ENCODE measurements at regions not wholly inside any gene's neighbourhood (a gene's known extent, or its start where the extent isn't known, plus 50 kb on each side); places are given as distances from the start of the nearest gene placed in this dataset.

GRCh38 chr5:167312225-167312624 is 979.2 kb upstream of the WWC1 start:
- no peak for DNase-seq (ENCODE audit: low read depth in 4 of 4, low spot score in 2 of 4)

DNA sequence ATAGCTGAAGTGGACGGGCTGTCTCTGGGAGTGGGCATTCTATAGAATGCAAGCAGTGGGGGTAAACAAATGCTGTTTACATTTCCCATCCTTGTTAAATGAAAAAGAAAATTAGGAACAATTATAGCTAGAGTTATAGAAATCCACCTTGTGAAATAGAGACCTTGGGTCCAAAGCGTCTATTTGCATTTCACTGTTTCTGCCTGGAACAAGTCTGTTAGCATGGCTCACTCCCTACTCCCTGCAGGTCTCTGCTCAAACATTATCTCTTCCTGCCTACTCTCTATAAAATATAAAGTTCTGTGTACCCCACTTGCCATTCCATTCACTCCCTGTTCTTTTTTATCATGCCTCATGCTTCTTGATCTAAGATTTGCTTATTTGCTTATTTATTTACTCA is 975.7 kb upstream of the WWC1 start:
- no peak for DNase-seq (ENCODE audit: low read depth in 4 of 4, low spot score in 2 of 4)

- no peak for DNase-seq (ENCODE audit: low read depth in 4 of 4, low spot score in 2 of 4)
Observed at GRCh38 chr5:167317884-167318283, 973.6 kb upstream of the WWC1 start.

DNA sequence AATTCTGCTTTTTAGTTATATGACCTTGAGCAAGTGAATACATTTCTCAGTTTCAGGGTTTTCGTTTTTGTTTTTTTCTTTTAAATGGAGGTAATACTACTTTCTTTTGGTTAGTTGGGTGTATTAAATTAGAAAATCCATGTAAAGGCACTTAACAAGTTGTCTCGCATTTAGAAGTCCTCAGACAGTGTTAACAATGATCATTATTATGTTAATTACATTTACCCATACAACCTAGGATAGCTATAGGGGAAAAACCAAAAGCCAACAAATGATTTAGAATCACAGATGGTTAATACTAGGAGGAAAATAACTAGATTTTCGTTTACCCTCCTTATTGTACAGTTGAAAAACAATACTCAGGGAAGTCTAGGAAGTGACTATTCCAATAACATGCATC is 972.2 kb upstream of the WWC1 start:
- DNase-seq (ENCODE audit: low read depth in 4 of 4, low spot score in 2 of 4), result no peak

DNA sequence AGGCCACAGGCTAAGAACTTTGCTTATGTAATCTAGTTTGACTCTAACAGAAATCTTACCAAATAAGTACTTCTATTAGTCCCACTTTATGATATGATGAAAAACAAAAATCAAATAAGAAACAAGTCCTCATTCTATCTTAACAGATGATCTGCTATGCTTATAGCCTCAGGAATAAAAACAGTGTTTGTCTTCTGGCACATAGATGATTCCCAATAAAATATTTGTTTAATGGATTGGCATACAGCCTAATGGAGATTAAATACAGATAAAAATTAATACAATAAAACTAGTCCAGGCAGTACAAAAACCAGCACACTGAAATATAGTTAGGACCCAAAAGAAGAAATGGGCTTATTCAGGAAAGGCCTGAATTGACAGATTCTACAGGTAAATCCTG is 971.4 kb upstream of the WWC1 start:
- no peak for DNase-seq (ENCODE audit: low read depth in 4 of 4, low spot score in 2 of 4)

DNA sequence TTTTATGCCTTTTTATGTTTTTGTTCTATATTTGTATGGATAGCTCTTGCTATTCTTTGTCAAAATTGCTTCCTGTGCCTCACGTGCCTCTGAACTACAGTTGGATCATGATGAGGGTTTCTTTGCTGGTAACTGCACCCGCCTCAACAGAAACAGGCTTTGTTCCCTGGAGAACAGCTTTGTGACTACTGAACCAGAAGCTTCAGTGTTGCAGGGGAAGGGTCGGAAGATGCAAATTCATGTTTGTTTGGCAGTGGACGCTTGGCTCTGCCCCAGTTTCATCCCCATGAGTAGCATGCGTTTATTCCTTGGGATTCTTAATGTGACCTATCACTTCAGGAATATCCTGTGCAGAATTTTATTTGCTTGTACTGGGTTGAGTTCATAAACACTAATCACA is 959.1 kb upstream of the WWC1 start:
- DNase-seq (ENCODE audit: low read depth in 4 of 4, low spot score in 2 of 4), result no peak

DNA sequence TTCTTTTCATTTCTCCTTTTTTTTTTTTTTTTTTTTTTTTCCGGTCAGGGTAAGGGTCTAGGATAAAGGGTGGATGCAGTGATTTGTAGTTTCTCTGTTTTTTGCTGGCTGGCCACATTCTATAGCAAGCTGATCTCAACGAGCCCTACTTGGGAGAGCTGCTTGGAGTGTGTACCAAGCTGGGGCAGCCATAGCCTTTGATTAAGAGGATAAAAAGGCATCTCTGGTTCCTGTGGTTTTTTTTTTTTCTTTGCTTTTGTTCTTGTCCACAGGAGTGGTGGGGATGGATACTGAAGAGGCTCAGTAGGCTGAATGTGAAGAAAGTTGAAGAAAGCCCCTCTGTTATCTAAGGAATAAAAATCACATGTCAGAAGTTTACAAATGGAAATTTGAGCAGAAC is 955.3 kb upstream of the WWC1 start:
- DNase-seq (ENCODE audit: low read depth in 4 of 4, low spot score in 2 of 4), result no peak

DNA sequence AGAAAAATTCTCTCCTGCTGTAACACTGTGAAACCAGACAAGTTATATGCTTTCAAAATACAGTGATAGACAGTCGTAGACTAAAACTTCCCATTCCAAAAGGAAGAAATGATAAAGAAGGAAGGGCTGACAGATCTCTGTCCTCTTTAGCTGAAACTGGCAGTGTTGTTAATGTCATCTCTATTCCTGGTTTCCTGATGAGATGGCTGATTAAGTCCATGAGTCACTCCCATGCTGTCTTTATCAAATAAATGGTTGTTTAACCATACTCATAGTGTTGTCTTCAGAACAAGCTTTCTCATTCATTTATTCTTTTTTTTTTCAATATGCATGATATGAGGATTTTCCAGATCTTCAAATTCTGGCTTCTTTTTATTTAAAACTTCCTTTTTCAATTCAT is 952.2 kb upstream of the WWC1 start:
- DNase-seq (ENCODE audit: low read depth in 4 of 4, low spot score in 2 of 4), result no peak

GRCh38 chr5:167346461-167346860 is 945.0 kb upstream of the WWC1 start:
- no peak for DNase-seq (ENCODE audit: low read depth in 4 of 4, low spot score in 2 of 4)

- DNase-seq (ENCODE audit: low read depth in 4 of 4, low spot score in 2 of 4), result no peak
Observed at GRCh38 chr5:167348251-167348926, 943.1 kb upstream of the WWC1 start.

DNA sequence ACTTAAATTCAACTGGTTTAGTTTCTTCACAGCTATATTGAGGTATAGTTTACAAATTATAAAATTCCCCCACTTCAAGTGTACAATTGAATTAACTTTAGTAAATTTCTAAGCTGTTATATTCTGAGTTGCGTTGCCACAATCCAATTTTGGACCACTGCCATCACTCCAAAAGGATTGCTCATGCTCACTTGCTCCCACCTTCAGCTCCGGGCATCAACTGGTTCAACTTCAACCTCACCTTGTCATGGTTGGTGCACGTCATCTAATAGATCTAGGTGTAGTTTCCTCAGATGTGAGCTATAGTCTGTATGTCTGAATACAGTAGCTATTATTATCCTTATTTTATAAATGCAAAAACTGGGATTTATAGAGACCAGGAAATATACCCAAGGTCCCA is 942.5 kb upstream of the WWC1 start:
- DNase-seq (ENCODE audit: low read depth in 4 of 4, low spot score in 2 of 4), result no peak

DNA sequence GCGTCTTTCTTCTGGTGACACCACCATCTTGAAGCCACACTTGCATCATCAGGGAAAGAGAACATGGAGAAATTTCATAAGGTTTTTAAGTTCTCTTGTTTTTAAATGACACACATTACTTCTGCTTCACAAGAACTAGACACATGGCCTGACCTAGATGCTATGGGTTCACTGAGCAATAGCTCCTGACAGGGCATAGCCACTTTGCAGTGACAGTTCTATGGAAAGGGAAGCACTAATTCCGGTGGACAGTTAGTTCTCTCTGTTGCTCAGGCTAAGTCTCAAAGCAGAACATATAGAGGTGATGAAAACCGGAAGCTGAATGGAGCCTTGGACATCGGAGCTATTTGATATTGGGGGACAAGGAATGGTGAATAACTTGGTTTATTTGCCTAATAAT is 940.1 kb upstream of the WWC1 start:
- no peak for DNase-seq (ENCODE audit: low read depth in 4 of 4, low spot score in 2 of 4)

DNA sequence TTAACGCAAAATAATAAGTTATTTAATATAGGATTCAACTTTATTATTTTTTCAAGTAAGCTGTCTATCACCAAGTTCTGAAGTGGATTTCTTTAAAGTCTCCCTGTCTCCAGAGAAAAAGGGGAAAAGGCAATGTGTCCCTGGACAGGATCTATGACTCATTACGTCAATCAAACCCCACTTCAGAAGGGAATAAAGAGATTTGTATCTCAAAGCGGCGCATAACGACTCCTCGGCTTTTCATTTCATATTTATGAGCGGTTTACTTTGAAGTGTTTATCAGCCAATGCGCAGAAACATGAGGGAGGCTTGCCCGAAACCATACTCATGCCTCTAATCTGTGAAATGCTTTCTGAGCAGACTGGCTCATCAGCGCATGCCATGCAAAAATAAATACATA is 938.6 kb upstream of the WWC1 start:
- no peak for DNase-seq (ENCODE audit: low read depth in 4 of 4, low spot score in 2 of 4)

GRCh38 chr5:167355346-167355745 is 936.1 kb upstream of the WWC1 start:
- DNase-seq (ENCODE audit: low read depth in 4 of 4, low spot score in 2 of 4), result no peak

DNA sequence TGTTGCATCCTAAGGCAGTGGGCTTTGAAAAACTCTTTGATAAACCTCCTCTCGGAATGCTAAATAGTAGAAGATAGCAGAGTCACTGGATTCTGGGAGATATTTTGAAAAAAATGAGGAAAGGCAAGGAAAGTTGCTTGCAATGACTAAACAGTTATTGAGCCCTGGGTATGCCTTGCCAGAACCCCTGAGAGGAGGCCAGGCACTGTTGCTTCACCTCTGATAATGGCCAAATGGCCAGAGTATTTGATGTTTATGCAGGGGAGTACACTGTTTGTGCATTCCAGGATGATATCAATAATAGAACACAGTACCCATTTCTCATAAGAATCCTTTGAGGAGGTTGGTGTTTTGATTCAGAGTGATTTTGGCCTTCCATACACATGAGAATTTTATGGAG is 935.1 kb upstream of the WWC1 start:
- no peak for DNase-seq (ENCODE audit: low read depth in 4 of 4, low spot score in 2 of 4)

DNA sequence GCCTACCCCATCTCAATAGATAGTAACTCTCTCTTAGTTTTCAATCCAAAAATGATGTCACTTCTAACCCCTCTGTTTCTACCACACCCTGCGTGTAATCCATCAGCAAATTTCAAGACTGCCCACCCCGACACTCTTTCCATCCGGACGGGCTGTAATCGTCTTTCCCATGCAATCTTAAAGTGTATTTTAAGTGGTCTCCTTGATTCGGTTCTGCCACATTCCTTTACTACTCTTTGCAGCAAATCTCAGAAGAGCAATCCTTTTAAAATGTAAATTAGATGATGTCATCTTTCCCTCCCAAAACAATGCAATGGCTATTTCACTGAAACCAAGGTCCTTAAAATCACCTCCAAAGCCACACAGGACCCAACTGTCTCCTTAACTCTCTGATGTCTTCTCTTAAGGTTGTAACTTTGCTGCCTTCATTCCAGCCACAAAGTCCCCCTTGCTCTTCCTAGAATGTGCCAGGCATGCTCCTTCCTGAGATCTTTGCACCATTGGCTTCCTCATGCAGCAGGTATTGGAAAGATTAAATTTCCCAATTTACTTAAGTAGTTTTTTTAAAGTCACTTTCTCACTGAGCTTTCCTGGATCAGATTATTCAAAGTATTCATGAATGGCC is 932.5 kb upstream of the WWC1 start:
- DNase-seq (ENCODE audit: low read depth in 4 of 4, low spot score in 2 of 4), result no peak

GRCh38 chr5:167361795-167362194 is 929.6 kb upstream of the WWC1 start:
- no peak for DNase-seq (ENCODE audit: low read depth in 4 of 4, low spot score in 2 of 4)

GRCh38 chr5:167363065-167363464 is 928.4 kb upstream of the WWC1 start:
- DNase-seq (ENCODE audit: low read depth in 4 of 4, low spot score in 2 of 4), result no peak

- DNase-seq (ENCODE audit: low read depth in 4 of 4, low spot score in 2 of 4), result no peak
Observed at GRCh38 chr5:167375125-167375524, 916.3 kb upstream of the WWC1 start.

DNA sequence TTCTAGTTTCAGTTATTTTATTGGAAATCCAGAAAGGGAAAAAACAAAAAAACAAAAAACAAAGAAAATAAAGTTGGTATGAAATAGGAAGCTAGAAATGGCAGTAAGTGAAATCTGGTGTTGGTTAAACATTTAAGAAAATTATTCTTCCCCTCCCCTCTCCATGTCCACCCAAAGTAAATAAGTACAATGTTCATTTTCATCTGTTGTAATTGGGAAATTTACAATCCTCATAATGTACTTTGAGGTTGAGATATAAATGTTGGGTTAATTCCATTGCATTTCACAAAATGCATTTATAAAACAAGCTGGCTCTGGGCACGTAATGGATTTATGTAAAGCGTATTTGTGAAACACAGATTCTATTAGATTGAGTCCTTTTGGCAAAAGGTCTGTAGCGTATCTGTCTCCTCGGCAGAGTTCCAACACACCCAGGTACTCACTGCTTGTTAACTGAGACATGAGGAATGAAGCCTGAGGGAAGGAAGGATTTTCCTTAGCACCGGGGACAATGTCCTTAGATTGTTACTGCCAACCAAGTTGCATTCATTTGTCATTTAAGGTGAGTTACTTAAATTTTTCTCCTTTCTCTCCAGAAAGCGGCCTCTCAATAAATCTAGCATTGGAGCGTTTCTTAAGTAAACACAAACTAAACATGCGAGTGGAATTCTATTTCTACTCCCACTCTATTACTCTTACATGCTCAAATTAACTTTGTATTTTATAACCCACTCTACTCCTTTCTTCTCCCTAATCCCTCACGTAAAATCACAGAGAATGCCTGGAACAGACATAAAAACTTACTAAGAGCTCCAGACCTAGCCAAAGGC is 912.3 kb upstream of the WWC1 start:
- DNase-seq (ENCODE audit: low read depth in 4 of 4, low spot score in 2 of 4), result peak in 3 of 4 donors; percentile 10 to 11 (median 10)

GRCh38 chr5:167381457-167381856 is 910.0 kb upstream of the WWC1 start:
- no peak for DNase-seq (ENCODE audit: low read depth in 4 of 4, low spot score in 2 of 4)

DNA sequence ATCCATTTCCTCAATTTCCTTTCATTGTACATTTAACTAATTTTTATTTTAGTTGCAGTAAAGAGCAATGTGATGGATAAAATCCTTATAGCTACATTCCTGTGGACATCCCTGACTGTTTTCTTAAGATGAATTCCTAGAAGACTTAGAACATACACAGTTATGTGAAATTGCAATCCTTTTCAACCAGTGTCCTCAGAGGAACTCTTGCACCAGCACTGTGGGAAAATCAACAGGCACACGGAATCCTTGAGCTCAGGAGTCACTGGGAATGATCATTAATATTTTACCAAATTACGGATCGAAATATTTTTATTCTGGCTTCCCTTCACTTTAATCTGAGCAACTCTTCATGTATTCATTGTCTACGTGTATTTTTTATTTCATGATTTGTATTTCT is 901.9 kb upstream of the WWC1 start:
- no peak for DNase-seq (ENCODE audit: low read depth in 4 of 4, low spot score in 2 of 4)

Measured in left renal cortex interstitium (tissue), 4 donors.